IMR-90 (cell line): ENCODE measurements at regions not wholly inside any gene's neighbourhood (a gene's known extent, or its start where the extent isn't known, plus 50 kb on each side); places are given as distances from the start of the nearest gene placed in this dataset.

Experiments
- ATAC-seq: fragments of 200-7000 bp; cut with Tn5 transposase; 2 replicates; pipeline ENCODE4 v1.9.1; 2020; ENCODE audit warnings: low read depth, mild to moderate bottlenecking, moderate library complexity
- BruUV-seq: library from RNA; stranded (reverse); fragments of 400-500 nt; replicated peaks from 2 replicates; lab custom pipeline; 2021; lab: Mats Ljungman, UMichigan
- CTCF ChIA-PET: fragments of 300-600 bp; formaldehyde crosslinking; extraction: SDS; loops from one replicate; lab custom pipeline; 2021; ENCODE audit warnings: antibody characterized with exemption; lab: Yijun Ruan, JAX
- POLR2A ChIA-PET: fragments of 300-600 bp; sonication (Branson Sonifier 250); formaldehyde crosslinking; loops from one replicate; lab custom pipeline; 2022; ENCODE audit warnings: antibody characterized with exemption; ENCODE audit not compliant: unreplicated experiment; lab: Charles Lee
- DNase-seq: peaks from one replicate; pipeline ENCODE4 v3.0.0; 2013
- H2AFZ ChIP-seq: replicated peaks from 2 replicates; pipeline ENCODE3; 2013; ENCODE audit warnings: low read length, mild to moderate bottlenecking; ENCODE audit not compliant: poor library complexity
- H2AK5ac ChIP-seq: 2 replicates; pipeline ENCODE4 v1.6.1; 2013; ENCODE audit warnings: low read depth, low read length, inconsistent platforms
- H2AK9ac ChIP-seq: replicated peaks from 2 replicates; pipeline ENCODE3; 2013; ENCODE audit warnings: mild to moderate bottlenecking, low read depth, low read length, moderate library complexity; ENCODE audit not compliant: poor library complexity
- H2BK120ac ChIP-seq: 2 replicates; pipeline ENCODE4 v1.6.1; 2013; ENCODE audit warnings: low read depth, low read length, inconsistent platforms
- H2BK15ac ChIP-seq: 3 replicates; pipeline ENCODE4 v1.6.1; 2013; ENCODE audit warnings: low read depth, low read length, inconsistent platforms
- H2BK20ac ChIP-seq: 2 replicates; pipeline ENCODE4 v1.6.1; 2013; ENCODE audit warnings: low read depth, mild to moderate bottlenecking, inconsistent platforms, low read length, moderate library complexity
- H2BK5ac ChIP-seq: 2 replicates; pipeline ENCODE4 v1.6.1; 2013; ENCODE audit warnings: mild to moderate bottlenecking, low read depth, low read length, inconsistent platforms; ENCODE audit not compliant: poor library complexity, severe bottlenecking
- H3K14ac ChIP-seq: replicated peaks from 2 replicates; pipeline ENCODE4 v1.6.1; 2013; ENCODE audit warnings: low read depth, low read length, inconsistent platforms
- H3K18ac ChIP-seq: 2 replicates; pipeline ENCODE4 v1.6.1; 2013; ENCODE audit warnings: low read depth, low read length, control low read depth
- H3K23ac ChIP-seq: 2 replicates; pipeline ENCODE4 v1.6.1; 2013; ENCODE audit warnings: low read depth, low read length, inconsistent platforms
- H3K27ac ChIP-seq: 2 replicates; pipeline ENCODE4 v1.5.1; 2013; ENCODE audit warnings: mild to moderate bottlenecking, control low read depth, low read length; ENCODE audit not compliant: insufficient read depth
- H3K27me3 ChIP-seq: 2 replicates; pipeline ENCODE4 v1.6.1; 2013; ENCODE audit warnings: low read length; ENCODE audit not compliant: control insufficient read depth, insufficient read depth
- H3K36me3 ChIP-seq: 2 replicates; pipeline ENCODE4 v1.6.1; 2013; ENCODE audit warnings: low read length, mixed read lengths; ENCODE audit not compliant: control insufficient read depth, insufficient read depth
- H3K4ac ChIP-seq: 2 replicates; pipeline ENCODE4 v1.6.1; 2013; ENCODE audit warnings: low read depth, low read length, inconsistent platforms
- H3K4me1 ChIP-seq: 2 replicates; pipeline ENCODE4 v1.6.1; 2013; ENCODE audit warnings: low read length, mixed read lengths; ENCODE audit not compliant: control insufficient read depth, insufficient read depth
- H3K4me2 ChIP-seq: 2 replicates; pipeline ENCODE4 v1.6.1; 2013; ENCODE audit warnings: low read depth, mild to moderate bottlenecking, control low read depth, low read length, moderate library complexity
- H3K4me3 ChIP-seq: 2 replicates; pipeline ENCODE4 v1.5.1; 2013; ENCODE audit warnings: low read depth, mild to moderate bottlenecking, control low read depth, low read length, moderate library complexity; ENCODE audit not compliant: insufficient read depth
- H3K56ac ChIP-seq: 2 replicates; pipeline ENCODE4 v1.6.1; 2013; ENCODE audit warnings: low read length, inconsistent platforms; ENCODE audit not compliant: insufficient read depth; ENCODE audit errors: extremely low read depth
- H3K79me1 ChIP-seq, 2 experiments: 2 replicates each; pipeline ENCODE4 v1.6.1; 2013; ENCODE audit warnings: low read length in 2 of 2, inconsistent platforms in 1 of 2, low read depth in 1 of 2
- H3K9ac ChIP-seq: 2 replicates; pipeline ENCODE4 v1.6.1; 2013; ENCODE audit warnings: low read depth, low read length, control low read depth
- H3K9me1 ChIP-seq: 2 replicates; pipeline ENCODE4 v1.6.1; 2013; ENCODE audit warnings: low read length, inconsistent platforms; ENCODE audit not compliant: insufficient read depth
- H3K9me3 ChIP-seq: 2 replicates; pipeline ENCODE4 v1.6.1; 2013; ENCODE audit warnings: low read length; ENCODE audit not compliant: control insufficient read depth, insufficient read depth
- H4K20me1 ChIP-seq: 2 replicates; pipeline ENCODE4 v1.6.1; 2013; ENCODE audit warnings: low read length, inconsistent platforms; ENCODE audit not compliant: insufficient read depth
- H4K5ac ChIP-seq: 2 replicates; pipeline ENCODE4 v1.6.1; 2013; ENCODE audit warnings: mild to moderate bottlenecking, low read depth, low read length, control low read depth
- H4K8ac ChIP-seq, 2 experiments: 2 replicates each; pipeline ENCODE4 v1.6.1; 2013; ENCODE audit warnings: low read depth in 2 of 2, low read length in 2 of 2, control low read depth in 1 of 2, inconsistent platforms in 1 of 2
- H4K91ac ChIP-seq: 2 replicates; pipeline ENCODE4 v1.6.1; 2013; ENCODE audit warnings: low read depth, low read length, inconsistent platforms; ENCODE audit not compliant: insufficient read depth
- BHLHE40 ChIP-seq: fragments of 150-350 bp; IDR thresholded peaks from 2 replicates; pipeline ENCODE4 v1.6.1; 2016; ENCODE audit warnings: mild to moderate bottlenecking, low read depth, low read length
- RAD21 ChIP-seq: IDR thresholded peaks from 2 replicates; pipeline ENCODE4 v1.6.1; 2012; ENCODE audit warnings: low read length, improper control_type of control experiment
- WGBS, 2 experiments: methylation state at CpG; one replicate each; pipeline versions ENCODE4 v1.1.5 to v1.1.7; 2013; ENCODE audit warnings: missing lambda C conversion rate in 2 of 2; ENCODE audit not compliant: insufficient read length in 1 of 2; ENCODE audit errors: extremely low coverage in 2 of 2; 5-methylcytosine and 5-hydroxymethylcytosine counted together
- dilution Hi-C: fragments of 300-500 bp; cut with HindIII; formaldehyde crosslinking; loops from one replicate; pipeline ENCODE4 v1.14.3; 2018; ENCODE audit warnings: low sequenced_read_pairs; ENCODE audit not compliant: unreplicated experiment
- in situ Hi-C: fragments of 300-500 bp; cut with MboI; formaldehyde crosslinking; loops from 3 replicates; pipeline ENCODE4 v1.14.3; 2019; ENCODE audit warnings: low sequenced_read_pairs, inconsistent platforms, mixed read lengths
- intact Hi-C: fragments of 100-400 bp; cut with micrococcal nuclease; formaldehyde crosslinking; loops from 2 replicates; pipeline ENCODE4 v1.10.0; 2022

DNA sequence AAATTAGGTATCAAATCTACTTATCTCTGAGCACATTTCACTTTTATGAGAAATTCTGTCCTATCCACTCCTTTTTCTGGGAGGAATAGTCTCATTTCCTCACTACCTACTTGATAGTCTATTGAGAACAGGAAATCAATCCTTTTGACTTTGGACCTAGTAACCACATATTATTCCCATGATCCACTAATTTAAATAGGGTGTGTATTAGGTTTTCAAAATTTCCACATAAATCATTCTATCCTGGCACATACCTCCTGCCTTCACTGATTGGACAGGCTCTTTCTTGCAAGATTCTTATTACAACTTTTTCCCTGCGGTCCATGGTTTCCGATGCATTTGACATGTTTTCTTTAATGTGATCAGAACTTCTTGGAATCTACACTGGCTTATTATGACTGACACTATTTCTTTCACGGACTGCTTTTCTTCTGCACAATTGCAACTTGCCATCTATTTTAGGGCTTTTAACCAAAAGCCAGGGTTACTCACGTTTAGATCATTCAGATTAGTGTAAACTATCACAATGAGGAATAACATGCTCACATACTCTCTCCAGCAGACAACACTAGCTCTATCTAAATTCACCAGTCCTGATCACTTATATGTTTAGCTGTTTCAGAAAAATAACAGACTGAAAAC is 419.9 kb upstream of the SLIT2 start:
- H3K79me1 ChIP-seq = no peaks in the 10 kb centered on the region
- in situ Hi-C loops = no loop called here
- CTCF ChIA-PET = no interaction called here
- no peak overlapping the region for H3K4me3 ChIP-seq
- no peak overlapping the region for H3K14ac ChIP-seq
- TF ChIP-seq RAD21 (no peak), BHLHE40 (peak; percentile 77; the same call in 1 of the 2 replicates)
- no peaks in the 10 kb centered on the region for H3K9me3 ChIP-seq
- no peak overlapping the region for H3K27ac ChIP-seq
- ATAC-seq (peak; percentile 97), DNase-seq (peak; percentile 86)
- no peak overlapping the region for H3K56ac ChIP-seq
- POLR2A ChIA-PET = no interaction called here
- peaks cover 3% of the 10 kb centered on the region; the same call in 1 of the 2 replicates for H3K9me1 ChIP-seq
- H2BK5ac ChIP-seq = peak overlapping the region; percentile 10
- peak overlapping the region; percentile 70; the same call in 1 of the 2 replicates for H3K4me2 ChIP-seq
- H2AK9ac ChIP-seq = no peak overlapping the region
- H2BK120ac ChIP-seq = peak overlapping the region; percentile 48; the same call in 1 of the 2 replicates
- H3K9ac ChIP-seq = no peak overlapping the region
- H3K4ac ChIP-seq = no peak overlapping the region
- H2BK15ac ChIP-seq = no peak overlapping the region
- dilution Hi-C loops = no loop called here
- H4K8ac ChIP-seq = no peak overlapping the region
- H4K5ac ChIP-seq = no peak overlapping the region
- no peak overlapping the region for H2BK20ac ChIP-seq
- H3K23ac ChIP-seq = no peak overlapping the region
- no peak overlapping the region for H2AFZ ChIP-seq
- no TSS peak for BruUV-seq
- no peak overlapping the region for H2AK5ac ChIP-seq
- H4K20me1 ChIP-seq = no peaks in the 10 kb centered on the region
- no peak overlapping the region for H4K91ac ChIP-seq
- H3K4me1 ChIP-seq = no peaks in the 10 kb centered on the region; the same call in 1 of the 2 replicates
- intact Hi-C loops = no loop called here
- H3K18ac ChIP-seq = no peak overlapping the region
- no peaks in the 10 kb centered on the region for H3K36me3 ChIP-seq
- WGBS, 2 experiments = 20% methylated on average over 2 of the region's 4 CpGs; no CpG with 5 or more reads in 1 of the 2 experiments
- H3K27me3 ChIP-seq = no peaks in the 10 kb centered on the region
